MM.1S (cell line): ENCODE measurements at regions not wholly inside any gene's neighbourhood (a gene's known extent, or its start where the extent isn't known, plus 50 kb on each side); places are given as distances from the start of the nearest gene placed in this dataset.

ENCODE experiments used
- DNase-seq: peaks from one replicate; pipeline ENCODE4 v3.0.0-alpha.2; 2015
- H2AFZ ChIP-seq: fragments of 300-600 bp; sonication (generic); 2 replicates; pipeline ENCODE4 v1.6.0; 2016; ENCODE audit warnings: antibody characterized with exemption, low read length
- H3F3A ChIP-seq: fragments of 300-600 bp; sonication (generic); 2 replicates; pipeline ENCODE4 v1.6.1; 2016; ENCODE audit warnings: mild to moderate bottlenecking, antibody characterized with exemption, low read length, moderate library complexity, mixed read lengths; ENCODE audit not compliant: insufficient read depth
- H3K27ac ChIP-seq: fragments of 300-600 bp; sonication (generic); 2 replicates; pipeline ENCODE4 v1.5.1; 2016; ENCODE audit warnings: mild to moderate bottlenecking, low read length
- H3K27me3 ChIP-seq: fragments of 300-600 bp; sonication (generic); replicated peaks from 2 replicates; pipeline ENCODE4 v1.6.0; 2016; ENCODE audit warnings: low read length; ENCODE audit not compliant: insufficient read depth
- H3K36me3 ChIP-seq: fragments of 300-600 bp; sonication (generic); replicated peaks from 2 replicates; pipeline ENCODE4 v1.6.1; 2016; ENCODE audit warnings: mild to moderate bottlenecking, low read length, mixed read lengths; ENCODE audit not compliant: insufficient read depth
- H3K4me1 ChIP-seq: fragments of 300-600 bp; sonication (generic); 2 replicates; pipeline ENCODE4 v1.6.1; 2016; ENCODE audit warnings: low read length, mixed read lengths
- H3K4me2 ChIP-seq: fragments of 300-600 bp; sonication (generic); 2 replicates; pipeline ENCODE4 v1.6.0; 2016; ENCODE audit warnings: low read depth, low read length
- H3K4me3 ChIP-seq: fragments of 300-600 bp; sonication (generic); 2 replicates; pipeline ENCODE4 v1.5.1; 2016; ENCODE audit warnings: low read length, mixed read lengths
- H3K79me2 ChIP-seq: fragments of 300-600 bp; sonication (generic); 2 replicates; pipeline ENCODE4 v1.6.1; 2016; ENCODE audit warnings: mixed run types, low read length, mixed read lengths
- H3K9ac ChIP-seq: fragments of 300-600 bp; sonication (generic); 2 replicates; pipeline ENCODE4 v1.6.1; 2016; ENCODE audit warnings: low read length, mixed read lengths
- H3K9me2 ChIP-seq: fragments of 300-600 bp; sonication (generic); replicated peaks from 2 replicates; pipeline ENCODE4 v1.6.1; 2016; ENCODE audit warnings: mild to moderate bottlenecking, low read length, mixed read lengths; ENCODE audit not compliant: insufficient read depth
- H3K9me3 ChIP-seq: fragments of 300-600 bp; sonication (generic); replicated peaks from 2 replicates; pipeline ENCODE4 v1.6.1; 2016; ENCODE audit warnings: mild to moderate bottlenecking, low read length, mixed read lengths; ENCODE audit not compliant: insufficient read depth
- H4K20me1 ChIP-seq: fragments of 300-600 bp; sonication (generic); 2 replicates; pipeline ENCODE4 v1.6.1; 2016; ENCODE audit warnings: mild to moderate bottlenecking, low read length, moderate library complexity, mixed read lengths; ENCODE audit not compliant: insufficient read depth
- CTCF ChIP-seq: fragments of 300-600 bp; sonication (generic); IDR thresholded peaks from 2 replicates; pipeline ENCODE4 v1.5.1; 2016; ENCODE audit warnings: antibody characterized with exemption, low read length, mixed read lengths
- EZH2 ChIP-seq: fragments of 300-600 bp; sonication (generic); optimal IDR thresholded peaks from 2 replicates; pipeline ENCODE3; 2017; ENCODE audit warnings: low read depth, mild to moderate bottlenecking, antibody characterized with exemption, low read length, mixed read lengths
- EZH2phosphoT487 ChIP-seq: fragments of 300-600 bp; sonication (generic); IDR thresholded peaks from 2 replicates; pipeline ENCODE4 v1.6.1; 2018; ENCODE audit warnings: antibody characterized with exemption, low read length

- H3K4me2 ChIP-seq = no peak overlapping the region
- DNase-seq = no peak
These were observed 90.5 kb upstream of the LY86 start for GRCh38 chr6:6497976-6498375.

GRCh38 chr6:6503191-6503590 is 85.3 kb upstream of the LY86 start:
- no peaks in the 10 kb centered on the region for H3K27me3 ChIP-seq
- H2AFZ ChIP-seq = no peak overlapping the region
- no peak overlapping the region for H3K4me3 ChIP-seq
- H3K79me2 ChIP-seq = no peaks in the 10 kb centered on the region
- H3K27ac ChIP-seq = no peak overlapping the region
- H3K4me1 ChIP-seq = no peaks in the 10 kb centered on the region
- H4K20me1 ChIP-seq = no peaks in the 10 kb centered on the region
- H3K36me3 ChIP-seq = no peaks in the 10 kb centered on the region
- H3K4me2 ChIP-seq = no peak overlapping the region
- H3K9ac ChIP-seq = no peak overlapping the region
- TF ChIP-seq EZH2 (no peak), EZH2phosphoT487 (no peak), CTCF (no peak)
- no peaks in the 10 kb centered on the region for H3F3A ChIP-seq
- no peaks in the 10 kb centered on the region for H3K9me3 ChIP-seq
- no peak for DNase-seq
- H3K9me2 ChIP-seq = no peaks in the 10 kb centered on the region

More at GRCh38 chr6:6497976-6498375, 90.5 kb upstream of the LY86 start:
- no peaks in the 10 kb centered on the region for H3K4me1 ChIP-seq
- H3K79me2 ChIP-seq = no peaks in the 10 kb centered on the region
- no peaks in the 10 kb centered on the region for H3K27me3 ChIP-seq
- no peak overlapping the region for H2AFZ ChIP-seq
- no peaks in the 10 kb centered on the region for H3K9me2 ChIP-seq
- no peaks in the 10 kb centered on the region for H3K36me3 ChIP-seq
- H3K9ac ChIP-seq = no peak overlapping the region
- H3K4me3 ChIP-seq = no peak overlapping the region
- no peak overlapping the region for H3K27ac ChIP-seq
- no peak for TF ChIP-seq EZH2
- TF ChIP-seq CTCF = no peak
- no peak for TF ChIP-seq EZH2phosphoT487
- H3F3A ChIP-seq = no peaks in the 10 kb centered on the region
- H3K9me3 ChIP-seq = no peaks in the 10 kb centered on the region
- H4K20me1 ChIP-seq = no peaks in the 10 kb centered on the region

GRCh38 chr6:6505111-6505510 is 83.4 kb upstream of the LY86 start:
- H3K36me3 ChIP-seq = no peaks in the 10 kb centered on the region
- TF ChIP-seq EZH2phosphoT487 (no peak), CTCF (no peak; the same call in 1 of the 2 replicates), EZH2 (no peak)
- no peak overlapping the region for H3K4me3 ChIP-seq
- DNase-seq = no peak
- no peaks in the 10 kb centered on the region for H3K4me1 ChIP-seq
- H2AFZ ChIP-seq = no peak overlapping the region
- H3K4me2 ChIP-seq = no peak overlapping the region
- no peaks in the 10 kb centered on the region for H4K20me1 ChIP-seq
- H3K27ac ChIP-seq = no peak overlapping the region
- H3K9me2 ChIP-seq = no peaks in the 10 kb centered on the region
- no peaks in the 10 kb centered on the region for H3K27me3 ChIP-seq
- H3K79me2 ChIP-seq = no peaks in the 10 kb centered on the region
- H3F3A ChIP-seq = no peaks in the 10 kb centered on the region
- H3K9me3 ChIP-seq = no peaks in the 10 kb centered on the region
- no peak overlapping the region for H3K9ac ChIP-seq
